Fibroblast of pulmonary artery (primary cell): ENCODE measurements at regions not wholly inside any gene's neighbourhood (a gene's known extent, or its start where the extent isn't known, plus 50 kb on each side); places are given as distances from the start of the nearest gene placed in this dataset.
A peak's percentile ranks its signal among the peaks of the same experiment; 100 is the strongest.

ENCODE experiments used
- DNase-seq: peaks from one replicate; pipeline ENCODE4 v3.0.0-alpha.2; 2010; ENCODE audit warnings: low read depth
- H3K4me3 ChIP-seq: replicated peaks from 2 replicates; pipeline ENCODE4 v1.5.1; 2011; ENCODE audit warnings: low read depth, mild to moderate bottlenecking, control low read depth, low read length, moderate library complexity
- CTCF ChIP-seq: IDR thresholded peaks from 2 replicates; pipeline ENCODE4 v1.5.1; 2011; ENCODE audit warnings: mild to moderate bottlenecking, control low read depth, low read length, inconsistent platforms; ENCODE audit errors: missing control alignments

GRCh38 chr2:198662905-198663304 lies 794.8 kb downstream of the SATB2 start:
- no peak overlapping the region for H3K4me3 ChIP-seq
- TF ChIP-seq CTCF = no peak
- DNase-seq = no peak

- H3K4me3 ChIP-seq = no peak overlapping the region
- TF ChIP-seq CTCF = no peak
- DNase-seq = no peak
Observed at GRCh38 chr2:198660501-198660900, 797.2 kb downstream of the SATB2 start.

GRCh38 chr2:198659096-198659870 lies 798.5 kb downstream of the SATB2 start:
- no peak for TF ChIP-seq CTCF
- DNase-seq = no peak

GRCh38 chr2:198657512-198658121 lies 800.1 kb downstream of the SATB2 start:
- H3K4me3 ChIP-seq = no peak overlapping the region
- DNase-seq = peak; percentile 7
- TF ChIP-seq CTCF = peak; percentile 38

More at GRCh38 chr2:198659096-198659870, 798.5 kb downstream of the SATB2 start:
- no peak overlapping the region for H3K4me3 ChIP-seq

- TF ChIP-seq CTCF = no peak
- no peak for DNase-seq
- no peak overlapping the region for H3K4me3 ChIP-seq
Observed at GRCh38 chr2:198656869-198657268, 800.9 kb downstream of the SATB2 start.

GRCh38 chr2:198654646-198655045 lies 803.1 kb downstream of the SATB2 start:
- no peak for TF ChIP-seq CTCF
- DNase-seq = no peak
- H3K4me3 ChIP-seq = no peak overlapping the region
